ENCODE measurements at regions not wholly inside any gene's neighbourhood (a gene's known extent, or its start where the extent isn't known, plus 50 kb on each side); places are given as distances from the start of the nearest gene placed in this dataset.

DNA sequence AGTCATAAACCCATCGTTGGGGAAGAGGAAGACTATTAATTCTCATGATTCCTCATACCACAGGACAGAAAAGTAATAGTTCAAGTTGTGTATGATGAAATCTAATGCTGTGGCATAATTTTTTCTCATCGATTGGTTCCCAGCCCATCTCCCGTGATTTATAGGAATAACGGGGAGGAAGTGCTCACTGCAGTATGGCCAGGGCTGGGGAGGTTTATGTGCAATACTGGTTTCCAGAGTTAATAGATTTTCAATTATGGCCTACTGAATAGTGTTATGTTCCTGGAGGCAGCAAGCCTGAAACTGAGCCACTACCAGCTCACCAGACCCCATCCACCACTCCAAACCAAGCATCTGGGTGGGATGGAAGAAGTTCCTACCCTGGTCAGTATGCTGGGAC is 147.1 kb upstream of the NCAM1 start:
- TF ChIP-seq, protein P1, sequence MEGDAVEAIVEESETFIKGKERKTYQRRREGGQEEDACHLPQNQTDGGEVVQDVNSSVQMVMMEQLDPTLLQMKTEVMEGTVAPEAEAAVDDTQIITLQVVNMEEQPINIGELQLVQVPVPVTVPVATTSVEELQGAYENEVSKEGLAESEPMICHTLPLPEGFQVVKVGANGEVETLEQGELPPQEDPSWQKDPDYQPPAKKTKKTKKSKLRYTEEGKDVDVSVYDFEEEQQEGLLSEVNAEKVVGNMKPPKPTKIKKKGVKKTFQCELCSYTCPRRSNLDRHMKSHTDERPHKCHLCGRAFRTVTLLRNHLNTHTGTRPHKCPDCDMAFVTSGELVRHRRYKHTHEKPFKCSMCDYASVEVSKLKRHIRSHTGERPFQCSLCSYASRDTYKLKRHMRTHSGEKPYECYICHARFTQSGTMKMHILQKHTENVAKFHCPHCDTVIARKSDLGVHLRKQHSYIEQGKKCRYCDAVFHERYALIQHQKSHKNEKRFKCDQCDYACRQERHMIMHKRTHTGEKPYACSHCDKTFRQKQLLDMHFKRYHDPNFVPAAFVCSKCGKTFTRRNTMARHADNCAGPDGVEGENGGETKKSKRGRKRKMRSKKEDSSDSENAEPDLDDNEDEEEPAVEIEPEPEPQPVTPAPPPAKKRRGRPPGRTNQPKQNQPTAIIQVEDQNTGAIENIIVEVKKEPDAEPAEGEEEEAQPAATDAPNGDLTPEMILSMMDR (IDR thresholded peaks at IDR 0.05; ENCODE audit: insufficient read depth, low read length, missing control alignments), result no peak
- ChIA-PET CTCF (no interaction called here), POLR2A (no interaction called here)
- DNase-seq (ENCODE audit: low read depth, low spot score), result no peak
- no peak overlapping the region for H3K4me3 ChIP-seq (ENCODE audit: low read depth, low read length)

DNA sequence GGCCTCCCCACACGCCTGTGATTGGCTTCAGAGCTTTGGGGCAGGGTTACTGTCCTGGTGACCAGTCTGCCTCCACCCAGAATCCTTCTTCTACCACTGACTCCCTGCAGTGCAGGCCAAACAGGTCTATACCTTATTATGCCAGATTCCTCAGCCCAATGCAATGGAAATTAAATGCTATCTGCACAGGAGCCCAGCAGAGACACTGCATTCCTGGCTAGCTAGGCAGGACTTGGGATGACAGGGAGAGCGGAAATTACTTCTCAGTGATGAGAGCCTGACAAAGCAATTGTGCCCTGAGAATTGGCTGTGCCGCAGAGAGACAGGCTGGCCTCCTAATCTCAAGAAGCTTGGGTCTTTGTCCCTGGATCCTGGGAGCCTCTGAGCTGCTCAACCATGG is 143.8 kb upstream of the NCAM1 start:
- DNase-seq (ENCODE audit: low read depth, low spot score), result no peak
- TF ChIP-seq, protein P1 (IDR thresholded peaks at IDR 0.05; ENCODE audit: insufficient read depth, low read length, missing control alignments), result no peak
- ChIA-PET POLR2A (no interaction called here), CTCF (no interaction called here)
- H3K4me3 ChIP-seq (ENCODE audit: low read depth, low read length), result no peak overlapping the region

GRCh38 chr11:112822478-112823274 is 138.5 kb upstream of the NCAM1 start:
- TF ChIP-seq, protein P1 (IDR thresholded peaks at IDR 0.05; ENCODE audit: insufficient read depth, low read length, missing control alignments), result no peak
- no peak for DNase-seq (ENCODE audit: low read depth, low spot score)
- CTCF ChIA-PET, result no interaction called here
- POLR2A ChIA-PET, result no interaction called here
- no peak overlapping the region for H3K4me3 ChIP-seq (ENCODE audit: low read depth, low read length)

- H3K4me3 ChIP-seq (ENCODE audit: low read depth, low read length), result no peak overlapping the region
- TF ChIP-seq, protein P1 (IDR thresholded peaks at IDR 0.05; ENCODE audit: insufficient read depth, low read length, missing control alignments), result no peak
- no peak for DNase-seq (ENCODE audit: low read depth, low spot score)
- ChIA-PET POLR2A (no interaction called here), CTCF (no interaction called here)
Measured at GRCh38 chr11:112826026-112826425, 135.2 kb upstream of the NCAM1 start.

DNA sequence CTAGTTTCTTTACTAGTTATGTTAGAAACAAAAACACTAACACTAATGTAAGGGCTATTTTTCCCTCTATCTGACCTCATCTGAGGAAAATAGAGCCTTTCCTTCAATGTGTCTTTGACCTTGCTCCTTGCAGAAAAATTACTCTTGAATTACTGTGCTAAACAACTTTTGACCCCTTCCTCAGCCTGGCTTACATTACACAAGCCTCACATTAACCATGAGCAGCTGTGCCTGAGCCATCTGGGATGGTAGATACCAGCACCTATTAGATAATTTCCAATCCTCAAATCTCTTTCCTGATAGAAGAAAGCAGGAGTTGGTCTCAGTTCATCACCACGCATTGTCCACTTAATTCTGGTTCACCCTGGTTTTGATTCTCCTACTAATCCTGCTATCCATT is 134.4 kb upstream of the NCAM1 start:
- no peak for DNase-seq (ENCODE audit: low read depth, low spot score)
- no peak overlapping the region for H3K4me3 ChIP-seq (ENCODE audit: low read depth, low read length)
- ChIA-PET CTCF (no interaction called here), POLR2A (no interaction called here)
- TF ChIP-seq, protein P1 (IDR thresholded peaks at IDR 0.05; ENCODE audit: insufficient read depth, low read length, missing control alignments), result no peak

DNA sequence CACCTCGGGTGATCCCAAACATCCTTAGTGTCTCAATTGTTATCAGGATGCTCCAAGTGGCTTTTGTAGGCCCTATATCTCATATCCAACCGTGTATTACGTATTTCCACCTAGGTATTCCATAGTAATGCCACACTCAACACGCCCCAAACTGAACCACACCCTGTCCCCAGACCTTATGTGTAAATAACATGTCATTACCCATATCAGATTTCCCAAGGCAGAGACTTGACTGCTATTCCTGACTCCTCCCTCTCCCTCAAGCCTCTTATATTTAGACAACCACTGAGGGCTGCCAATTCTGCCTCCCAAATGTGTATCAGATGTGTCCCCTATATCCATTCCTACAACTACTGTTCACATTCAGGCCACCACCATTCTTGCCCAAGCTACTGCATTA is 132.8 kb upstream of the NCAM1 start:
- ChIA-PET POLR2A (no interaction called here), CTCF (no interaction called here)
- TF ChIP-seq, protein P1 (IDR thresholded peaks at IDR 0.05; ENCODE audit: insufficient read depth, low read length, missing control alignments), result no peak

More for the DNA sequence above, 132.8 kb upstream of the NCAM1 start:
- H3K4me3 ChIP-seq (ENCODE audit: low read depth, low read length), result no peak overlapping the region
- DNase-seq (ENCODE audit: low read depth, low spot score), result no peak
